ENCODE measurements at regions not wholly inside any gene's neighbourhood (a gene's known extent, or its start where the extent isn't known, plus 50 kb on each side); places are given as distances from the start of the nearest gene placed in this dataset.
"Not testable (repeated sequence)": the region's sequence is repeated elsewhere in the genome, so short reads cannot be mapped to it uniquely, and the experiment has no call there.

DNA sequence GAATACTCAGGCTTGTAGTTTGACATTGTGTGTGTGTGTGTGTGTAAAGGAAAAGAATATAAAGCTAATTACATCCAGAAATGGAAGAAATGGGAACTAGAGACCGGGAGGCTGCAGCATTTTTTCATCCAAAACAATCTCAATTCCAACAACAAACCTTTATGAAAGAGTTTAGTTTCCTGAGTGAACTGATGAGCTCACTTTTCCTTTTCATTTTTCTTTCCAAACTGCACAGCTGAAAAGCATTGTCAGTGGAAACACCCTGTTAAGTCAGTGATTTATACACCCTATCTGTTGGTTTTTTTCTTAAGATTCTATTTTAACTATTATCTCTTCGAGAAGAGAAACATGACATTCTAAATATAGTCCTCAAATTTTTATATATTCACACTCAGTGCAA lies 130.9 kb downstream of the RFPL4B start:
- Histone ChIP-seq H3K79me2 (ENCODE audit: insufficient read depth) (no peaks in the 10 kb centered on the region), H3K27ac (ENCODE audit: low read depth in 2 of 2, low read length in 1 of 2) (peak overlapping the region in 1 of 2 experiments; percentile 87; a peak in 2 of 4 replicates), H3K9ac (peak overlapping the region; percentile 8; the same call in 1 of the 2 replicates), H3K4me3 (ENCODE audit: low read depth in 2 of 2, low read length in 1 of 2) (no peak overlapping the region), H2AFZ (ENCODE audit: low read depth) (peak overlapping the region; percentile 60; the same call in 1 of the 2 replicates), H3K36me3 (replicated peaks in 1 of 2; ENCODE audit: control insufficient read depth in 1 of 2, insufficient read depth in 2 of 2, low read length in 1 of 2) (no peaks in the 10 kb centered on the region), H4K20me1 (ENCODE audit: insufficient read depth) (no peaks in the 10 kb centered on the region), H3K9me2 (no peaks in the 10 kb centered on the region), H3K4me1 (ENCODE audit: control insufficient read depth in 1 of 2, insufficient read depth in 2 of 2, low read depth in 1 of 2, low read length in 1 of 2) (no peaks in the 10 kb centered on the region), H3K4me2 (no peak overlapping the region), H3K27me3 (ENCODE audit: insufficient read depth) (no peaks in the 10 kb centered on the region), H3K9me3 (no peaks in the 10 kb centered on the region), H3F3A (replicated peaks; ENCODE audit: insufficient read depth) (peaks cover 7% of the 10 kb centered on the region)
- no peak for DNase-seq
- POLR2A ChIA-PET, result no interaction called here
- 46% methylated on average over 2 of the region's 2 CpGs for WGBS (ENCODE audit: low lambda C conversion rate)
- CTCF ChIA-PET, result no interaction called here
- TF ChIP-seq GABPA (IDR thresholded peaks at IDR 0.05; ENCODE audit: low read depth), result no peak
- TF ChIP-seq RCOR1 (IDR thresholded peaks at IDR 0.05; ENCODE audit: low read length), result no peak
- TF ChIP-seq, protein P1, sequence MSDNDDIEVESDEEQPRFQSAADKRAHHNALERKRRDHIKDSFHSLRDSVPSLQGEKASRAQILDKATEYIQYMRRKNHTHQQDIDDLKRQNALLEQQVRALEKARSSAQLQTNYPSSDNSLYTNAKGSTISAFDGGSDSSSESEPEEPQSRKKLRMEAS (IDR thresholded peaks at IDR 0.05; ENCODE audit: low read depth), result no peak
- TF ChIP-seq RFX5 (IDR thresholded peaks at IDR 0.05; ENCODE audit: low read length), result no peak

DNA sequence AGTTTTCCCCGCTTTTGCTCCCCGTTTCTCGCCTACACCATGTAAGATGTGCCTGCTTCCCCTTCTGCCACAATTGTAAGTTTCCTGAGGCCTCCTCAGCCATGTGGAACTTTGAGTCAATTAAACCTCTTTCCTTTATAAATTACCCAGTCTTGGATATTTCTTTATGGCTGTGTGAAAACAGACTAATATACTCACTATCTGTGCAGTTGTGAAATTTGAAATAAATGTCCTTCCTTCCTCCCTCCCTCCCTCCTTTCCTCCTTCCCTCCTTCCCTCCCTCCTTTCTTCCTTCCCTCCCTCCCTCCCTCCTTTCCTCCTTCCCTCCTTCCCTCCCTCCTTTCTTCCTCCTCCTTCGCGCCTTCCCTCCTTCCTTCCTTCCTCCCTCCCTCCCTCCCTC lies 132.8 kb downstream of the RFPL4B start:
- H3K79me2 ChIP-seq (ENCODE audit: insufficient read depth); H4K20me1 ChIP-seq (ENCODE audit: insufficient read depth); H3K27ac ChIP-seq (ENCODE audit: low read depth in 2 of 2, low read length in 1 of 2); POLR2A ChIA-PET; H2AFZ ChIP-seq (ENCODE audit: low read depth); H3K9me3 ChIP-seq; H3F3A ChIP-seq (replicated peaks; ENCODE audit: insufficient read depth); H3K4me2 ChIP-seq; H3K4me3 ChIP-seq (ENCODE audit: low read depth in 2 of 2, low read length in 1 of 2); H3K9me2 ChIP-seq; H3K9ac ChIP-seq; CTCF ChIA-PET; H3K36me3 ChIP-seq (replicated peaks in 1 of 2; ENCODE audit: control insufficient read depth in 1 of 2, insufficient read depth in 2 of 2, low read length in 1 of 2); DNase-seq; H3K27me3 ChIP-seq (ENCODE audit: insufficient read depth); H3K4me1 ChIP-seq (ENCODE audit: control insufficient read depth in 1 of 2, insufficient read depth in 2 of 2, low read depth in 1 of 2, low read length in 1 of 2): not testable (repeated sequence)
- 92% methylated on average over 5 of the region's 5 CpGs for WGBS (ENCODE audit: low lambda C conversion rate)

DNA sequence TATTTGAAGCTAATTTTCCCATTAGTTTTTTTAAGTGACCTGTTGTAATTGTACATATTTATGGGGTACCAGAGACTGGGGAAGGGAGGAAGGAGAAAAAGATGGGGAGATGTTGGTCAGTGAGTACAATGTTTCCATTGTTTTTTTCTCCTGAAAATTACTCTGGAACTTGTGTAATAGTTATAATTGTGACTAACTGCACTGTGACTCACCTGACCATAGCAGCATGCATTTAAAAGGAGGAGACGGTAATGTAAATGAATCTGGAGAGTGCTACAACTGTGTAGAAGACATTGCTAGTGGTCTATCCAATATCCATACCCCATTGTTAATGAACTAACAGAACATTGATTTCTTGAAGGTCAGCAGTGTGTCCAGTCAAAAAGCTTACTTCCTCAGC lies 133.4 kb downstream of the RFPL4B start:
- peak; percentile 24; the same call in 1 of the 2 replicates for TF ChIP-seq FOSL2 (IDR thresholded peaks at IDR 0.05; ENCODE audit: borderline replicate concordance, low read depth)
- TF ChIP-seq, protein P2, sequence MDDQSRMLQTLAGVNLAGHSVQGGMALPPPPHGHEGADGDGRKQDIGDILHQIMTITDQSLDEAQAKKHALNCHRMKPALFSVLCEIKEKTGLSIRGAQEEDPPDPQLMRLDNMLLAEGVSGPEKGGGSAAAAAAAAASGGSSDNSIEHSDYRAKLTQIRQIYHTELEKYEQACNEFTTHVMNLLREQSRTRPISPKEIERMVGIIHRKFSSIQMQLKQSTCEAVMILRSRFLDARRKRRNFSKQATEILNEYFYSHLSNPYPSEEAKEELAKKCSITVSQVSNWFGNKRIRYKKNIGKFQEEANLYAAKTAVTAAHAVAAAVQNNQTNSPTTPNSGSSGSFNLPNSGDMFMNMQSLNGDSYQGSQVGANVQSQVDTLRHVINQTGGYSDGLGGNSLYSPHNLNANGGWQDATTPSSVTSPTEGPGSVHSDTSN (IDR thresholded peaks at IDR 0.05), result no peak
- H3K4me3 ChIP-seq (ENCODE audit: low read depth in 2 of 2, low read length in 1 of 2), result no peak overlapping the region
- POLR2A ChIA-PET, result no interaction called here
- 35% methylated on average over 1 of the region's 1 CpG for WGBS (ENCODE audit: low lambda C conversion rate)
- CTCF ChIA-PET, result no interaction called here
- DNase-seq, result no peak
- H3K9ac ChIP-seq, result no peak overlapping the region
- no peaks in the 10 kb centered on the region for H3K27me3 ChIP-seq (ENCODE audit: insufficient read depth)
- H3K79me2 ChIP-seq (ENCODE audit: insufficient read depth), result no peaks in the 10 kb centered on the region
- no peaks in the 10 kb centered on the region; a peak in 1 of 4 replicates for H3K4me1 ChIP-seq (ENCODE audit: control insufficient read depth in 1 of 2, insufficient read depth in 2 of 2, low read depth in 1 of 2, low read length in 1 of 2)
- peak overlapping the region in 1 of 2 experiments; percentile 51; a peak in 1 of 4 replicates for H3K27ac ChIP-seq (ENCODE audit: low read depth in 2 of 2, low read length in 1 of 2)
- H2AFZ ChIP-seq (ENCODE audit: low read depth), result 0 out of 2 replicates have a peak overlapping the region, but pooled peaks have one; percentile 45
- H3K36me3 ChIP-seq (replicated peaks in 1 of 2; ENCODE audit: control insufficient read depth in 1 of 2, insufficient read depth in 2 of 2, low read length in 1 of 2), result no peaks in the 10 kb centered on the region
- no peaks in the 10 kb centered on the region for H3K9me2 ChIP-seq
- peaks cover 7% of the 10 kb centered on the region for H3F3A ChIP-seq (replicated peaks; ENCODE audit: insufficient read depth)
- no peaks in the 10 kb centered on the region for H3K9me3 ChIP-seq
- no peak overlapping the region for H3K4me2 ChIP-seq
- no peaks in the 10 kb centered on the region for H4K20me1 ChIP-seq (ENCODE audit: insufficient read depth)

All from SK-N-SH (cell line).